Right lung (tissue), 2 donors: ENCODE measurements at regions not wholly inside any gene's neighbourhood (a gene's known extent, or its start where the extent isn't known, plus 50 kb on each side); places are given as distances from the start of the nearest gene placed in this dataset.
A peak's percentile ranks its signal among the peaks of the same experiment; 100 is the strongest.

Experiments used
- DNase-seq, 2 donors: peaks; one replicate each; pipeline ENCODE4 v3.0.0-alpha.2; 2013

DNA sequence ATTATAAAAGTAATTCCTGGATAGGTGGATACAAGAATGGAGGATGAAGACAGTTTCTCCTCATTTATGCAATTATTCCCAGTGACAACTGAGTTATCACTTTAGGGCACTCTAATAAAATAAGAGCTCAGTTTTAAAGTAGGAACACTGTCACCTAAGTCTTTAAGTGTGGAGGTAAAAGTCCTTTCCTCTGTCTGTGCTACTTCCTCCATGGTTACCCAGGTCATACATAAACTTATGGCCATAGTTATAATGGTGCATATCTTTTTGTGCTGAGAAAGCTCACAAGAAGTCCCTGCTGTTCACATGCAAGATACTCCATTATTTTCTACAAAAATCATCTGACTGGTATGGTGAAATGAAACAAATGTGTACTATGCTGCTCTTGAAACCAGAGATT is 1093.6 kb downstream of the IGSF11 start:
- no peak for DNase-seq

GRCh38 chr3:117941756-117942155 is 1092.9 kb downstream of the IGSF11 start:
- DNase-seq = no peak

GRCh38 chr3:117954131-117954530 is 1080.5 kb downstream of the IGSF11 start:
- no peak for DNase-seq

DNA sequence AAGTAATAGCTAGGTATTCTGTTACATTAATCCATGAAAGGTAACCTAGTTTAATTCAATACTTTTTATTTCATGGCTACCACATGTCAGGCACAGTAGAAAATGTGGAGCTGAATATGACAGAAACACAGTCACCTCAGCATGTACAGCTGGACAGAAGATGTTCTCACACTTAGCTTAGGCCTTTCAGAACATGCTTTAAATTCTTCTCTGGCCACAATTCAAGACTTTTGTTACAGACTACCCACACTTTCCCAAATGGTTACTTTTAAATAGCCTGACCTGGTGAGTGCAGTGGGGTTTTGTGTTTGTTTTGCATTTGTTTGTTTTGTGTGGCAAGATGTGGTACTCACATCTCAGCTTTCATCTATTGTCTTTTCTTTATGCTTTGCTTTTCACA is 1079.5 kb downstream of the IGSF11 start:
- DNase-seq = no peak

DNA sequence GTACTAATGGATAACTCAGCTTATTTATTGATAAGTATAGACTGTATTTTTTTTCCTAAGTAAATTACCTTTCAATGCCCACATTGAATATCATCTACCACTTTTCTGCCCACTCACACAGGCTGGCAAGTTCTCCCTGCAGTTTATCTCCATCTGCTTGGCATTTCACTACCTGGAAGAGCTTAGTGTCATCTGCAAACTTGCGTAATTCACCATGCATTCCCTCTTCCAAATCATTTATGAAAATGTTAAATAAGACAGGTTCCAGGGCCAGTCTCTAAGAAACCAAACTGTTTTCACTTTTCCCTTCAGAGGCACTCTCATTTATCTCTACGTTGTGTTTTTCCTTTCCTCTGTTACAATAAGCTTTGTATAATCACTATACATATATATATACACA is 1076.6 kb downstream of the IGSF11 start:
- DNase-seq = no peak

DNA sequence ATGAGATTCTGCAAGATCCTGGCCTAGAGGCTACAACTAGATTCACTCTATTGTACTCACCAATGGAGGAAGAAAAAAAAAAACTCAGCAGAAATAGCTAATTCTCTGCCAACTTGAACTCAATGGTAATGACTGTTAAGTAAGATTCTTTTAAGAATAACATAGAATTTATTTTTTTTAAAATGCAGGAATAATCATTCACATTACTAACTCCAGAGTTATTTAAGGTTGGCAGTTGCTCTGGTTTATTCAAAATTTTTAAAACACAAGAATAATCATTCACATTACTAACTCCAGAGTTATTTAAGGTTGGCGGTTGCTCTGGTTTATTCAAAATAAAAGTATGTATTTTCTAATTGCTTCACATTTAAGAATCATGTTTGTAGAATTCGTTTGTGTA is 1071.9 kb downstream of the IGSF11 start:
- DNase-seq = no peak

DNA sequence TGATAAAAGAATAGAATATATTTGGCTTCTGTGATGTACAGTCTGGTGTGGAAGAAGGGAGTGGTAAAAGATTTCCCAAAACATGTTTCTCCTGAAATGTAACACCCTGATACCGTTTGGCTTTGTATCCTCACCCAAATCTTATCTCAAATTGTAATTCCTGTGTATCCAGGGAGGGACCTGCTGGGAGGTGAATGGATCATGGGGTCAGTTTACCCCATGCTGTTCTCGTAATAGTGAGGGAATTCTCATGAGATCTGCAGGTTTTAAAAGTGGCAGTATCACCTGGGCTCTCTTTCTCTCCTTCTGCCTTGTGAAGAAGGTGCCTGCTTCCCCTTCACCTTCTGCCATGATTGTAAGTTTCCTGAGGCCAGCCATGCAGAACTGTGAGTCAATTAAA is 1070.8 kb downstream of the IGSF11 start:
- no peak for DNase-seq

DNA sequence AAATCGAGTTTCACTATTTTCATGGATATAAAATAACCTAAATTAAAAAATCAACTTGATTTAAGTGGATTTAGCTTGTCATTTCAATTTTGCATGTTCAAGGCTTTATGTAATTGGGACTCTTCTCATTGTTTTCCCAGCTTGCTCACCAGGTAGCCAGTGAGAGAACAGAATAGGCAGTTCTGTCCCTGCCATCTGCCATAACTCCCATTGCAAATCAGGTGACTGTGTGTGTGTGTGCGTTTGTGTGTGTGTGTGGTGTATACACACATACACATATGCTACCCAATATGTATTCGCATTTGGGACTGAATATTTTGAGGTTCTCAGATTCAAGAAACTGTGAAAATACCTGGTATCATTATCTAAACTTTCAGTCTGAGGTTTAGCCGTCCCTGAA is 1069.8 kb downstream of the IGSF11 start:
- DNase-seq = no peak

DNA sequence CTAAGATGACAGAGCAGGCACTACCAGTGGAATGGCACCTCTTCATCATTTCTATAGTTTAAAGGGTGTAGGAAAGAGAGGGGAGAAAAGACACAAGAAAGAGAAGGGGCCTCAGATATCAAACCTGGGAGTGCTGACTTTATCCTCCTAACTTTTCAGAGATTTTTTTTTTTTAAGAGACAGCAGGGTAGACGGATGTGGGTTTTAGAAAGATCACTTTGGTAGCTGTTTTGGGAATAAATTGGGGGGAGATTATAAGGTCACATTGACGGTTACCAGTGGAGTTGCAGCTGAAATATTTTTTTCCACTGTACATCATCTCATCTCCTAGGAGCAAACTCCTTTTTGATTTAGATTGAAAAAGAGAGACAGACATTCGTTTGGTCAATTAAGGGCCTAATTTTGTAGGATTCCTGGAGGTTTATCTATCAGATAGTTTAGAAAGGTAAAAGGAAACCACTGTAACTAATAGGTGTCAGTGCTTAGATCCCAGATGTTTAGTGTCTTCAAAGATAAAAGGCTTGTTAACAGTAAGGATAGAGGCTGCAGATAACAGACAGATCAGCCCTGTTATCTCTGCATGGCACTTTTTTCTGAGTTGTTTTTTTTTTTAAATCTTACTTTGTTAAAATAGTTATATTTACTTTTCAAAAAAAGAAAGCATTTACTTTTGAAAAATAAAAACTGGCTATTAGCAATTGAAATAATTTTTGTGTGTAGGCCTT is 1057.0 kb downstream of the IGSF11 start:
- no peak for DNase-seq

DNA sequence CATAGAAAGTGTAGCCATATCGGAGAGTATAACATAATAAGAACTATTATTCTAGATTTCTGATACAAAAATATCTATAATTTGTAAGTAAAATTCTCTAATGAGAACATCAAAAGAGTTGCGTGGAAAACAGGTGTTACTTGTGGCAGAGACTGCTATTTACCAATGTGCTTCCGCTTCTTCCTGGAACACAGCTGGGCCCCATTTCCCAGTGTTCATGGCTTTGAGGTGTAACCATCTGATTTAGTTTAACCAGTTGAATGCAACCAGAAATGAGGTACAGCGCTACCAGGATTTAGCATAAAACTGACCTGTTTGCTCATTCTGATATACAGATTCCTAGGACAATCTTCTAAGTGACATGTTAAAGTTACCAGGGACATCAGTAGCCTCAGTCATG is 1055.2 kb downstream of the IGSF11 start:
- DNase-seq = no peak

GRCh38 chr3:117987256-117987655 is 1047.4 kb downstream of the IGSF11 start:
- DNase-seq = no peak

DNA sequence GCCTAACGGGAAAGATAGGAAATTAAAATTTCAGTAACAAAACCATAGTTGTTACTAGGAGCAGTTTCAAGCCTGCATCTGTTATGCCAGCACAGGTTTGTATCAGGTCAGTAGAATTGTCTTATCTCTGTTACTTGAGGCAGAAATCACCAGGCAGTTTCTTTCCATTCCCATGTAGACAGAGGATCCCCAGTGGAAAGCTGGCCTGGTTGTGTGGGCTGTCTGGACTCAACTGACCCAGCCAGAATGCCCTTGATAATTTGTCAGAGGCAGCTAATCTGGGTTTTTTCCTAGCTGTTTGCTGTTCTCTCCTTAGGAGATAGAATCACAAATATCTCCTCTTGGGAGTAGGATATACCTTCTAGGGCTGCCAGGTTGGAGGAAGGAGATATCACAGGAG is 1044.7 kb downstream of the IGSF11 start:
- DNase-seq = no peak

DNA sequence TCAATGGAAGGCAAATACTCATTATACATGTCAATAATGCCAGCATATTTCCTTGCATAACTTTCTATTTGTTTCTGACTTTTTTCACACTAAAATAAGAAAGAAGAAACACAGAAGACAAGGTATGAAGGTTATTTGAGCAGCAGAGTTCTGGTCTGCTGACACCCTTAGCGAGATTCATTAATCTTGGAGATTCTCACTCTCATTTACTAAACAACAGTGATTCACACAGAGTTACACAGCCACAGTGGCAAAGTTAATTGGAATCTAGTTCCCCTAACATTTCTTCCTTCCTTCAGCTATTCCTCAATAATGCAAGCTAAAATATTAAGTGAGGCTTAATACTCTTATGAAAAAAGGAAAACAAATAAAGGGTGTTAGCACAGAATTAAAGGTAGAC is 1044.0 kb downstream of the IGSF11 start:
- DNase-seq = no peak

- DNase-seq = no peak
Measured at GRCh38 chr3:117995842-117996437, 1038.7 kb downstream of the IGSF11 start.

DNA sequence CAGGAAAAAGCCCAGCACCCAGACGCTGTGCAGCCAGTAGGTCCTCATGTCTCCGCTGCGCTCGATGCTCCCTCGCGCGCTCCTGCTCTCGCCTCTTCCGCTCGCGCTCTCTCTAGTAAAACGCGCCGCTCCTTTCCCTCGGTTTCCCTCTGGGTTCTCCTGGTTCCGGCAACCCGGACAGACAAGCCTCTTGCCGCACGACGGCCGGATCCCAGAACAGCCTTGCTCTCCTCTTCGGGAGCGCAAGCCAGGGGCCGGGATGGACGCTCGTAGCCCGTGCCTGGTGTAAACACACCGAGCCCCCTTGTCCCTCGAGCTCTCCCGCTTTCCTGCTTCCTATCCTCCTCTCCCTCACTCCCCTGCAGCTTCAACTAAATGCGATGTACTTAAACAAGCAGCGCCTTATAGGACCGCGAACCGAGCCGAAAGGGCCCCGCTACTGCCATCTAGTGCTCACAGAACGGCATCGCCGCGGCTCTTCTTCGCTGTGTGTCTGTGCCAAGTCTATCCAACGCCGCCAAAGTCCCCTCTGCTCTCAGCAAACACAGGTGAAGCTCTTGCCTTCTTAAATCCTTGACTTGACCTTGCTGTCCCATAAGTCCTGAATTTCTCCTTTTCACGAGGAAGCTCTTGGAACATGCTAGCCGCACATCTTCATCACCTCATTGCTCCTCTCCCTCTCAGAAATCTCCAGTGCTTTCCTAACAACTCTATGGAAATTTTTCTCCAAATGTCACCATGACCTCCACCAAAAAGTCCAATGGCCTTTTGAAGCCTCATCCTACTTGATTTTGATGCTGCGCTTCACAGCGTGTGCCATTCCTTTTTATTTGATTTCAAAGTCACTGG is 1037.2 kb downstream of the IGSF11 start:
- DNase-seq = peak; percentile 82 to 85

- DNase-seq = no peak
Measured at GRCh38 chr3:117998071-117998470, 1036.6 kb downstream of the IGSF11 start.

GRCh38 chr3:118000219-118000618 is 1034.4 kb downstream of the IGSF11 start:
- no peak for DNase-seq

DNA sequence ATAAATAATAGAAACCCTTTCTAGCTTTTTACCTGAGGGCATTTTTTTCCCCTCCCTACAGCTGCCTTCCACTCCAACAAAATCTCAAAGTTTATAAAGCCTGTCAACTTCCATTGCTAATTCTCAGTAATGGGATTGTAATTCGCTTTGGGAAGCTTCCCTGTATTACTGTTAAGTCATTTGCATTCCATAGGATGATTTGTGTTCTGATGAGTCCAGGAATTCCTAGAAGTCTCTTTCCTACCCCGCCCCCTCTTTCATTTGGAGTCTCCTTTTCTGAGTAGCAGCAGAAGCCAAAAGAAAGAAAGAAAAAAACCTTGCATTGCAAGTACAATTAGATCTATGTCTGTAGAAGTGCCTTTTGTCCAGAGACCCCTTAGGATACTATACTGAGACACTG is 1033.3 kb downstream of the IGSF11 start:
- DNase-seq = no peak

DNA sequence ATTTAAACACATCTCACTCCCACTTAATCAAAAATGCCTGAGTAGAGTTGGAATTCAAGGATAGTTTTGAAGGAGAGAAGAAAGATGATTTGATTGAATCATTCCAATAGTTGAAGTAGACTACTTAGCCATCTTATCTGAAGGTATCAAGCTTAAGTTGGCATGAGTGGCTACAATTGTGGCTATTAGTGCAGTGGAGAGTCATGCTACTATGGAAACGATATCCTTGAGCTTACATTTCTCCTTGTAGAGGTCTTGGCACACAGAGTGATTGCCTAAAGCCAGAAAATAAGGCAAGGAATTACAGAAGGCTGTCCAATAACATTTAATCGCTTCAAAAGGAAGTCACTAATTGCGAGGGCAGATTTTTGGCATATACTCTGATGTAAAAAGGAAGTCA is 1022.7 kb downstream of the IGSF11 start:
- DNase-seq = no peak

- no peak for DNase-seq
Measured at GRCh38 chr3:118029049-118029448, 1005.6 kb downstream of the IGSF11 start.

DNA sequence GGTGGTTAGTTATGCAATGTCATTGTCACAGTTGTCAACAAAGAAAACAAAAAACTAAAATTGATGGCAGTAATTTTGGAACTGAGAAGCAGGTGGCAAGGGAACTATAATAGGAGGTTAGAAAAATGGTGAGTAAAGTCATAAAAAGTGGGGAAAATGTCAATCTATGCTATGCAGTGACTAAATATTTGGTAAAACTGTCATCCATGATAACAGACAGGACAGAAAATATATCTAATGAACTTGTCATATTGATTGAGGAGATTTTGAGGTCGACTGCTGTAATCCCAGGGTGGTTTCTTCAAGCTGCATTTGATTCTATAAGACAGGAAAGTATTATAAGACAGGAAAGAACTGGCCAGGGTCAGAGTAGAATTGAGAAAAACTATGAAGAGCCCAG is 998.4 kb downstream of the IGSF11 start:
- DNase-seq = no peak

DNA sequence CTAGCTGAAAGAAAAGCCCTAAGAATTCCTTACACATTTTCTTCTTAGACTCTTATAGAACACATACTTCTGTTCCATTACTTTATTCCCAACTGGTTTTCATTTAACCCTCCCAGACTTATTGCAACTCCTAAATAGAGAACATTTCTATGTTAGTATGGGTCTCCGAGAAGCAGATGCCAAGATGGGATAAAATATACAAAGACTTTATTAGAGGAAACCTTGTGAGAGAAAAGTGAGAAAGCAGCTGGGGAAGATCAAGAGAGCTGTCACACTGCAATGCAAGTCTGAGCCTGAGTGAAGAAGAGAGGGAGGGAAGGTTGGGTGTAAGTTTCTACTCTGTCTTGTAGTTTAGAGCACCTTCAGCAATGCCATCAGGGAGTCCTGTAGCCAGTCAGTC is 979.3 kb downstream of the IGSF11 start:
- DNase-seq = no peak

- no peak for DNase-seq
Measured at GRCh38 chr3:118057086-118057485, 977.6 kb downstream of the IGSF11 start.
